Colon (tissue), 2 donors: ENCODE measurements at regions not wholly inside any gene's neighbourhood (a gene's known extent, or its start where the extent isn't known, plus 50 kb on each side); places are given as distances from the start of the nearest gene placed in this dataset.

Experiments
- FAIRE-seq: peaks from 2 replicates; lab custom pipeline; 2012; peaks lifted over from hg19 to GRCh38; lab: Jason Lieb, UNC
- donor health status: control.
- donor health status: control.

GRCh38 chr7:156155988-156156733, 343.9 kb upstream of the SHH start:
- no peak for FAIRE-seq

GRCh38 chr7:156153590-156153989, 341.3 kb upstream of the SHH start:
- FAIRE-seq, result no peak

- no peak for FAIRE-seq
These were observed 340.1 kb upstream of the SHH start for GRCh38 chr7:156152390-156152789.

- FAIRE-seq, result no peak
These were observed 339.4 kb upstream of the SHH start for GRCh38 chr7:156151658-156152057.

GRCh38 chr7:156151078-156151477, 338.8 kb upstream of the SHH start:
- no peak for FAIRE-seq

GRCh38 chr7:156148995-156149394, 336.7 kb upstream of the SHH start:
- FAIRE-seq, result no peak

GRCh38 chr7:156148547-156148946, 336.3 kb upstream of the SHH start:
- no peak for FAIRE-seq

GRCh38 chr7:156147756-156148504, 335.7 kb upstream of the SHH start:
- no peak for FAIRE-seq

- FAIRE-seq, result no peak
These were observed 334.8 kb upstream of the SHH start for GRCh38 chr7:156147104-156147503.

GRCh38 chr7:156145996-156146395, 333.7 kb upstream of the SHH start:
- FAIRE-seq, result no peak

GRCh38 chr7:156145184-156145583, 332.9 kb upstream of the SHH start:
- no peak for FAIRE-seq

- no peak for FAIRE-seq
These were observed 331.4 kb upstream of the SHH start for GRCh38 chr7:156143683-156144082.

- FAIRE-seq, result no peak
These were observed 330.9 kb upstream of the SHH start for GRCh38 chr7:156143158-156143557.

- no peak for FAIRE-seq
These were observed 329.7 kb upstream of the SHH start for GRCh38 chr7:156141941-156142340.

- FAIRE-seq, result no peak
These were observed 328.6 kb upstream of the SHH start for GRCh38 chr7:156140896-156141295.

- no peak for FAIRE-seq
These were observed 328.2 kb upstream of the SHH start for GRCh38 chr7:156140447-156140846.

- FAIRE-seq, result no peak
These were observed 327.4 kb upstream of the SHH start for GRCh38 chr7:156139633-156140032.

- FAIRE-seq, result no peak
These were observed 326.8 kb upstream of the SHH start for GRCh38 chr7:156139112-156139511.

- no peak for FAIRE-seq
These were observed 319.6 kb upstream of the SHH start for GRCh38 chr7:156131881-156132280.

GRCh38 chr7:156129522-156129921, 317.3 kb upstream of the SHH start:
- no peak for FAIRE-seq

GRCh38 chr7:156128496-156128895, 316.2 kb upstream of the SHH start:
- no peak for FAIRE-seq

- no peak for FAIRE-seq
These were observed 315.2 kb upstream of the SHH start for GRCh38 chr7:156127166-156128134.
